ENCODE measurements at regions not wholly inside any gene's neighbourhood (a gene's known extent, or its start where the extent isn't known, plus 50 kb on each side); places are given as distances from the start of the nearest gene placed in this dataset.

GRCh38 chr2:125224830-125225229, 1199.7 kb downstream of the CNTNAP5 start:
- TF ChIP-seq POLR2A (IDR thresholded peaks at IDR 0.05) (no peak), CTCF (IDR thresholded peaks at IDR 0.05) (no peak)
